GM23338 (cell line): ENCODE measurements at regions not wholly inside any gene's neighbourhood (a gene's known extent, or its start where the extent isn't known, plus 50 kb on each side); places are given as distances from the start of the nearest gene placed in this dataset.

Experiments used
- ATAC-seq: fragments of 200-7000 bp; cut with Tn5 transposase; 3 replicates; pipeline ENCODE4 v1.9.1; 2020
- DNase-seq: peaks from one replicate; pipeline ENCODE4 v3.0.0-alpha.2; 2015; ENCODE audit warnings: low spot score
- H2AFZ ChIP-seq: fragments of 200-600 bp; sonication (generic); 2 replicates; pipeline ENCODE4 v1.8.0; 2016; ENCODE audit warnings: antibody characterized with exemption, mild to moderate bottlenecking, moderate library complexity
- H3F3A ChIP-seq: fragments of 200-600 bp; sonication (generic); replicated peaks from 2 replicates; pipeline ENCODE4 v1.8.0; 2017; ENCODE audit warnings: antibody characterized with exemption, mixed run types, low read depth
- H3K27ac ChIP-seq: fragments of 200-600 bp; sonication (generic); 2 replicates; pipeline ENCODE4 v1.6.1; 2016; ENCODE audit warnings: low read depth
- H3K27me3 ChIP-seq: fragments of 200-600 bp; sonication (generic); 2 replicates; pipeline ENCODE4 v1.8.0; 2016; ENCODE audit warnings: mild to moderate bottlenecking, mixed run types, moderate library complexity; ENCODE audit not compliant: insufficient read depth
- H3K36me3 ChIP-seq: fragments of 200-600 bp; sonication (generic); 2 replicates; pipeline ENCODE4 v1.8.0; 2016; ENCODE audit warnings: mild to moderate bottlenecking; ENCODE audit not compliant: insufficient read depth
- H3K4me1 ChIP-seq: fragments of 200-600 bp; sonication (generic); 2 replicates; pipeline ENCODE4 v1.8.0; 2016; ENCODE audit warnings: mild to moderate bottlenecking, moderate library complexity; ENCODE audit not compliant: insufficient read depth
- H3K4me2 ChIP-seq: fragments of 200-600 bp; sonication (generic); 2 replicates; pipeline ENCODE4 v1.7.1; 2017; ENCODE audit warnings: mixed run types
- H3K4me3 ChIP-seq: fragments of 200-600 bp; sonication (generic); 2 replicates; pipeline ENCODE4 v1.6.1; 2016; ENCODE audit warnings: mixed run types
- H3K79me2 ChIP-seq: fragments of 200-600 bp; sonication (generic); replicated peaks from 2 replicates; pipeline ENCODE4 v1.8.0; 2017; ENCODE audit warnings: mild to moderate bottlenecking; ENCODE audit not compliant: insufficient read depth
- H3K9me2 ChIP-seq: fragments of 200-600 bp; sonication (generic); 2 replicates; pipeline ENCODE4 v1.8.0; 2017; ENCODE audit not compliant: insufficient read depth
- H4K20me1 ChIP-seq: fragments of 200-600 bp; sonication (generic); replicated peaks from 2 replicates; pipeline ENCODE4 v1.8.0; 2017; ENCODE audit warnings: mild to moderate bottlenecking; ENCODE audit not compliant: insufficient read depth
- H3K27ac Mint-ChIP-seq: 2 replicates; pipeline ENCODE4 v1.8.0; 2020; ENCODE audit warnings: inconsistent platforms, mild to moderate bottlenecking, moderate library complexity, mixed read lengths
- H3K27me3 Mint-ChIP-seq: 3 replicates; pipeline ENCODE4 v1.8.0; 2022; ENCODE audit warnings: low read depth, mild to moderate bottlenecking, moderate library complexity, mixed read lengths, inconsistent platforms; ENCODE audit not compliant: insufficient read depth, poor library complexity
- H3K36me3 Mint-ChIP-seq: 3 replicates; pipeline ENCODE4 v1.8.0; 2021; ENCODE audit warnings: low read depth, mild to moderate bottlenecking, inconsistent platforms, moderate library complexity, mixed read lengths
- H3K4me1 Mint-ChIP-seq: 3 replicates; pipeline ENCODE4 v1.8.0; 2020; ENCODE audit warnings: mild to moderate bottlenecking, inconsistent platforms, mixed read lengths
- H3K4me3 Mint-ChIP-seq: 3 replicates; pipeline ENCODE4 v1.8.0; 2021; ENCODE audit warnings: moderate library complexity, mild to moderate bottlenecking, inconsistent platforms, mixed read lengths
- H3K9me3 Mint-ChIP-seq: 3 replicates; pipeline ENCODE4 v1.8.0; 2020; ENCODE audit warnings: moderate library complexity, mild to moderate bottlenecking, inconsistent platforms, mixed read lengths
- CREB1 ChIP-seq: fragments of 250-450 bp; sonication (Bioruptor Pico); IDR thresholded peaks from 2 replicates; pipeline ENCODE4 v1.5.0; 2020; ENCODE audit warnings: low read depth, mild to moderate bottlenecking, moderate library complexity
- ETS1 ChIP-seq: IDR thresholded peaks from 2 replicates; pipeline ENCODE4 v1.6.1; 2016; ENCODE audit warnings: antibody characterized with exemption
- EZH2 ChIP-seq: fragments of 200-600 bp; sonication (generic); IDR thresholded peaks from one replicate; pipeline ENCODE4 v1.8.0; 2017; ENCODE audit warnings: antibody characterized with exemption, mild to moderate bottlenecking, low read depth; ENCODE audit not compliant: unreplicated experiment
- EZH2phosphoT487 ChIP-seq: fragments of 200-600 bp; sonication (generic); IDR thresholded peaks from one replicate; pipeline ENCODE4 v1.8.1; 2018; ENCODE audit warnings: antibody characterized with exemption; ENCODE audit not compliant: unreplicated experiment
- JUNB ChIP-seq: IDR thresholded peaks from one replicate; pipeline ENCODE4 v1.6.1; 2016; ENCODE audit warnings: antibody characterized with exemption; ENCODE audit not compliant: unreplicated experiment
- POLR2AphosphoS5 ChIP-seq: IDR thresholded peaks from 2 replicates; pipeline ENCODE4 v1.6.1; 2016; ENCODE audit warnings: antibody characterized with exemption, low read depth
- REST ChIP-seq: IDR thresholded peaks from one replicate; pipeline ENCODE4 v1.6.1; 2018; ENCODE audit warnings: antibody characterized with exemption; ENCODE audit not compliant: unreplicated experiment
- STAT1 ChIP-seq: IDR thresholded peaks from one replicate; pipeline ENCODE4 v1.6.1; 2016; ENCODE audit warnings: antibody characterized with exemption; ENCODE audit not compliant: unreplicated experiment
- ZNF331 ChIP-seq: fragments of 250-450 bp; sonication (Bioruptor Pico); IDR thresholded peaks from 2 replicates; pipeline ENCODE4 v1.5.0; 2020; ENCODE audit warnings: low read depth, mild to moderate bottlenecking, moderate library complexity
- ZNF462 ChIP-seq: fragments of 250-450 bp; sonication (Bioruptor Pico); IDR thresholded peaks from 2 replicates; pipeline ENCODE4 v1.5.0; 2020; ENCODE audit warnings: mild to moderate bottlenecking, moderate library complexity

- no peak for TF ChIP-seq REST
These were observed 728.1 kb upstream of the GRM7 start (continued) for GRCh38 chr3:6132684-6133432.

- H3K9me3 Mint-ChIP-seq = peaks cover 61% of the 10 kb centered on the region
- Histone ChIP-seq H3K4me3 (no peak overlapping the region), H3K4me2 (no peak overlapping the region), H2AFZ (no peak overlapping the region), H3F3A (no peaks in the 10 kb centered on the region), H3K79me2 (no peaks in the 10 kb centered on the region), H4K20me1 (no peaks in the 10 kb centered on the region), H3K36me3 (peaks cover 8% of the 10 kb centered on the region; the same call in 1 of the 2 replicates), H3K9me2 (no peaks in the 10 kb centered on the region), H3K27me3 (no peaks in the 10 kb centered on the region), H3K27ac (no peak overlapping the region), H3K4me1 (no peaks in the 10 kb centered on the region)
- ATAC-seq (no peak), DNase-seq (no peak)
- H3K27ac Mint-ChIP-seq = no peak overlapping the region
- H3K27me3 Mint-ChIP-seq = peaks cover 3% of the 10 kb centered on the region
- H3K36me3 Mint-ChIP-seq = no peaks in the 10 kb centered on the region
- H3K4me1 Mint-ChIP-seq = no peaks in the 10 kb centered on the region
- no peak overlapping the region for H3K4me3 Mint-ChIP-seq
- TF ChIP-seq ZNF331 (no peak), POLR2AphosphoS5 (no peak), ZNF462 (CRISPR knock-in tag) (no peak), EZH2phosphoT487 (no peak), STAT1 (no peak), EZH2 (no peak), REST (no peak), JUNB (no peak), ETS1 (no peak), CREB1 (CRISPR knock-in tag) (no peak)
These were observed 718.2 kb upstream of the GRM7 start for GRCh38 chr3:6142707-6143106.
